Activated B cell treated with CpG ODN at 0.5 μM for 24 hours (primary cell): ENCODE measurements at regions not wholly inside any gene's neighbourhood (a gene's known extent, or its start where the extent isn't known, plus 50 kb on each side); places are given as distances from the start of the nearest gene placed in this dataset.

Source experiments
- ATAC-seq: fragments of 200-7000 bp; cut with Tn5 transposase; one replicate; pipeline ENCODE4 v1.10.0; 2021; ENCODE audit warnings: low read depth, mild to moderate bottlenecking, moderate library complexity
- CTCF ChIA-PET: fragments of 350-600 bp; sonication (Branson Sonifier 250); formaldehyde crosslinking; loops from one replicate; lab custom pipeline; 2021; ENCODE audit warnings: antibody characterized with exemption; lab: Charles Lee
- POLR2A ChIA-PET: fragments of 350-600 bp; sonication (Branson Sonifier 250); formaldehyde crosslinking; loops from one replicate; lab custom pipeline; 2021; ENCODE audit warnings: antibody characterized with exemption; lab: Charles Lee
- DNase-seq: peaks from one replicate; pipeline ENCODE4 v3.0.0; 2022
- H3K27ac Mint-ChIP-seq: one replicate; pipeline ENCODE4 v1.8.0; 2020; ENCODE audit warnings: mixed read lengths
- H3K27me3 Mint-ChIP-seq: one replicate; pipeline ENCODE4 v1.8.0; 2021; ENCODE audit warnings: mixed read lengths
- H3K36me3 Mint-ChIP-seq: one replicate; pipeline ENCODE4 v1.8.0; 2021; ENCODE audit warnings: low read depth, mixed read lengths
- H3K4me1 Mint-ChIP-seq: one replicate; pipeline ENCODE4 v1.8.0; 2021; ENCODE audit warnings: mixed read lengths
- H3K4me3 Mint-ChIP-seq: one replicate; pipeline ENCODE4 v1.8.0; 2020; ENCODE audit warnings: mild to moderate bottlenecking, mixed read lengths
- H3K9me3 Mint-ChIP-seq: one replicate; pipeline ENCODE4 v1.8.0; 2020; ENCODE audit warnings: mixed read lengths
- CTCF ChIP-seq: fragments of 200-600 bp; IDR thresholded peaks from one replicate; pipeline ENCODE4 v1.8.0; 2022; ENCODE audit warnings: antibody characterized with exemption, mild to moderate bottlenecking
- intact Hi-C: fragments of 100-400 bp; cut with micrococcal nuclease; formaldehyde crosslinking; loops from one replicate; pipeline ENCODE4 v1.15.1; 2024

GRCh38 chr7:153027904-153028303, 268.4 kb downstream of the ACTR3B start:
- intact Hi-C loops, result no loop called here
- H3K27ac Mint-ChIP-seq, result no peak overlapping the region

GRCh38 chr7:153030976-153031375, 271.4 kb downstream of the ACTR3B start:
- Mint-ChIP-seq H3K27me3 (no peaks in the 10 kb centered on the region), H3K36me3 (no peaks in the 10 kb centered on the region), H3K27ac (no peak overlapping the region), H3K4me1 (no peaks in the 10 kb centered on the region), H3K9me3 (no peaks in the 10 kb centered on the region), H3K4me3 (no peak overlapping the region)
- no peak for TF ChIP-seq CTCF
- ChIA-PET CTCF (no interaction called here), POLR2A (no interaction called here)
- ATAC-seq (no peak), DNase-seq (no peak)
- intact Hi-C loops, result no loop called here

More at GRCh38 chr7:153027904-153028303, 268.4 kb downstream of the ACTR3B start:
- Mint-ChIP-seq H3K27me3 (no peaks in the 10 kb centered on the region), H3K36me3 (no peaks in the 10 kb centered on the region), H3K4me1 (no peaks in the 10 kb centered on the region), H3K4me3 (no peak overlapping the region), H3K9me3 (no peaks in the 10 kb centered on the region)
- CTCF ChIA-PET, result no interaction called here
- POLR2A ChIA-PET, result no interaction called here
- ATAC-seq, result no peak
- no peak for TF ChIP-seq CTCF
- DNase-seq, result no peak

DNA sequence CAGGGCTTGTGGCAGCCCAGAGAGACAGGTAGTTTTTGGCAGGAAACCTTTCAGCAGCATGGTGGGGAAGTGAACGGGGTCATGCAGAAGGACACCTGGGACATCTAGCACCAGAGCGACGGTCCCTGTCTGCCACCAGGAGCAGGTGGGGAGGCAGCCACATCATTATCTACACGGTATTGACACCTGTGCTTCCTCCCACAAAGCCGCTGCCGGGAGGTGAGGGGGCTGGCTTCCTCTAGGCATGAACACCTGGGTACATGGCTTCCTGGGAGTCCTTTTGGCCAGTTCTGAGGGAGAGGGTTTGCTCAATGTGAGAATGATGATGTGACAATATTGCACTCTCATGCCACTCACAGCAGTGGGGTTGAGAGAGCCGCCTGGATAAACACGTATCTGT, 275.2 kb downstream of the ACTR3B start:
- TF ChIP-seq CTCF, result no peak
- Mint-ChIP-seq H3K4me3 (no peak overlapping the region), H3K27ac (no peak overlapping the region), H3K36me3 (no peaks in the 10 kb centered on the region), H3K9me3 (no peaks in the 10 kb centered on the region), H3K27me3 (no peaks in the 10 kb centered on the region), H3K4me1 (no peaks in the 10 kb centered on the region)
- no peak for ATAC-seq
- no peak for DNase-seq
- intact Hi-C loops, result no loop called here
- CTCF ChIA-PET, result no interaction called here
- POLR2A ChIA-PET, result no interaction called here

DNA sequence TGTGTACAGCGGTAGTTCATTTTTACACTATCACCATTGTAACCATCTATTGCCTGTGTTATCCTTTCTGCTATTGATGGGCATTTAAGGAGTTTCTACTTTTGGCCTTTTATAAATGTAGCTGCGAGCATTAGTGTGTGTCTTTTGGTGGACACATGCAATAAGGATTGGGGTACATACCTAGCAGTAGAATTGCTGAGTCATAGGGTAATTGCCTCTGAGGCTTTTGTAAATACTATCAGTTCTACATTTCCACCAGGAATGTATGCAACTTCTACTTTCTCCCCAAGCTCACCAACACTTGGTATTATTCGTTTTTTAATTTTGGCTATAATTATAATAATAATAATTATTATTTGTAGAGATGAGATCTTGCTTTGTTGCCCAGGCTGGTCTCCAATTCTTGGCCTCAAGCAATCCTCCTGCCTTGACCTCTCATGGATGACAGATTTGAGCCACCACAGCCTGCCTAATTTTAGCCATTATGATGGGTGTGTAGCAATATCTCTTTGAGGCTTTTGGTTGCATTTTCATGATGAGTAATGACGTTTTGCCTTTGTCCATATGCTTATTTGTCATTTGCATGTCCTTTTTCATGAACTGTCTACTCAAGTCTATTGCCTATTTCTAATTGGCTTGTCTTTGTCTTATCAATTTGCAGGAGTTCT, 277.0 kb downstream of the ACTR3B start:
- intact Hi-C loops, result no loop called here
- no peak for ATAC-seq
- H3K4me3 Mint-ChIP-seq, result no peak overlapping the region
- no peak for TF ChIP-seq CTCF
- no peaks in the 10 kb centered on the region for H3K4me1 Mint-ChIP-seq
- DNase-seq, result no peak
- no peaks in the 10 kb centered on the region for H3K9me3 Mint-ChIP-seq
- H3K27me3 Mint-ChIP-seq, result no peaks in the 10 kb centered on the region
- H3K27ac Mint-ChIP-seq, result no peak overlapping the region
- ChIA-PET POLR2A (no interaction called here), CTCF (no interaction called here)
- H3K36me3 Mint-ChIP-seq, result no peaks in the 10 kb centered on the region

DNA sequence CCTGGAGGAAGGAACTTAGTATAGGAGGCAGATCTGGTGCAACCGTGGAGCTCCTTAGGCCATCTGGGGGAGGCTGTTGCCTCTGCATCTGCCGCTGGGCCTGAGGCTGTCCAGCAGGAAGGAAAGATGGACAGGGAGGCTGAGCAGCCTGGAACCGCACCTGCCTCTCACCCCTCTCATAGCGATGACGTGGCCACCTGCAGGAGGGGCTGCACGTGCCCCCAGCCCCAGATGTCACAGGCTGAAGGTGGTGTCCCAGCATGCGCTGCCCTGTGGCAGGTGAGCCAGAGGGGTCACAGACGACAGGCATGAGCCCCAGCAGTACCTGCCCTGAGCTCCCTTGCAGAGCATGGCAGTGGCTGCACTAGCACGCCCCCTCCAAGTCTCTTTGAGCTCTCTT, 283.9 kb downstream of the ACTR3B start:
- Mint-ChIP-seq H3K27me3 (no peaks in the 10 kb centered on the region), H3K4me1 (no peaks in the 10 kb centered on the region), H3K27ac (no peak overlapping the region), H3K36me3 (no peaks in the 10 kb centered on the region), H3K9me3 (no peaks in the 10 kb centered on the region), H3K4me3 (no peak overlapping the region)
- CTCF ChIA-PET, result no interaction called here
- no peak for DNase-seq
- intact Hi-C loops, result no loop called here
- no peak for ATAC-seq
- TF ChIP-seq CTCF, result no peak
- POLR2A ChIA-PET, result no interaction called here
